Sigmoid colon (tissue), 6 donors: ENCODE measurements at regions not wholly inside any gene's neighbourhood (a gene's known extent, or its start where the extent isn't known, plus 50 kb on each side); places are given as distances from the start of the nearest gene placed in this dataset.

ENCODE experiments used
- DNase-seq: peaks from one replicate; pipeline ENCODE4 v3.0.0-alpha.2; 2019
- H3K27ac ChIP-seq, 4 donors: fragments of 200-600 bp; sonication (generic); one replicate each; pipeline ENCODE4 v1.5.1; 2016 to 2019; ENCODE audit warnings: mild to moderate bottlenecking in 1 of 4
- H3K27me3 ChIP-seq, 3 donors: fragments of 200-600 bp; sonication (generic); one replicate each; pipeline ENCODE4 v1.5.1; 2019; ENCODE audit warnings: mild to moderate bottlenecking in 1 of 3
- H3K36me3 ChIP-seq, 4 donors: fragments of 200-600 bp; sonication (generic); one replicate each; pipeline ENCODE4 v1.5.1; 2016 to 2019
- H3K4me1 ChIP-seq, 4 donors: fragments of 200-600 bp; sonication (generic); one replicate each; pipeline ENCODE4 v1.5.1; 2017 to 2019
- H3K4me3 ChIP-seq, 4 donors: fragments of 200-600 bp; sonication (generic); one replicate each; pipeline ENCODE4 v1.5.1; 2017 to 2019; ENCODE audit warnings: mild to moderate bottlenecking in 2 of 4, moderate library complexity in 1 of 4
- H3K9me3 ChIP-seq, 4 donors: fragments of 200-600 bp in 3 of 4; sonication (generic) in 3 of 4; one replicate each; pipeline versions ENCODE4 v1.5.1 to v1.6.1; 2013 to 2019
- CTCF ChIP-seq, 4 experiments: fragments of 450-650 bp in 3 of 4; fragments of 200-600 bp in 1 of 4; IDR thresholded peaks; one replicate each; pipeline ENCODE4 v1.5.1; 2016 to 2019; ENCODE audit warnings: antibody characterized with exemption in 4 of 4, mild to moderate bottlenecking in 3 of 4, moderate library complexity in 2 of 4
- EP300 ChIP-seq, 4 donors: sonication (generic); formaldehyde crosslinking; IDR thresholded peaks; one replicate each; pipeline ENCODE4 v1.6.1; 2017; ENCODE audit warnings: antibody characterized with exemption in 4 of 4
- POLR2A ChIP-seq, 2 donors: fragments of 450-650 bp; IDR thresholded peaks; one replicate each; pipeline ENCODE4 v1.6.1; 2016; ENCODE audit warnings: antibody characterized with exemption in 2 of 2, mild to moderate bottlenecking in 2 of 2, moderate library complexity in 2 of 2
- POLR2AphosphoS5 ChIP-seq, 4 donors: sonication (generic); formaldehyde crosslinking; IDR thresholded peaks; one replicate each; pipeline ENCODE4 v1.6.1; 2017; ENCODE audit warnings: antibody characterized with exemption in 4 of 4
- WGBS, 2 donors: extraction: QIAGEN DNeasy Blood & Tissue Kit; methylation state at CpG; one replicate each; pipeline ENCODE4 v1.1.7; 2013; 5-methylcytosine and 5-hydroxymethylcytosine counted together
- intact Hi-C: fragments of 100-400 bp; cut with DNase I; formaldehyde crosslinking; loops from one replicate; pipeline ENCODE4 v1.15.1; 2023
- donor health status: healthy with polysubstance abuse.
- donor health status: healthy.

GRCh38 chr12:115382681-115383080 lies 698.7 kb upstream of the TBX3 start:
- no peak for DNase-seq
- intact Hi-C loops, result no loop called here
- Histone ChIP-seq H3K36me3 (no peaks in the 10 kb centered on the region), H3K27me3 (no peaks in the 10 kb centered on the region), H3K4me1 (no peaks in the 10 kb centered on the region), H3K9me3 (no peaks in the 10 kb centered on the region), H3K4me3 (no peak overlapping the region), H3K27ac (no peak overlapping the region)
- TF ChIP-seq POLR2AphosphoS5 (IDR thresholded peaks at IDR 0.05) (no peak), POLR2A (IDR thresholded peaks at IDR 0.05) (no peak), CTCF (IDR thresholded peaks at IDR 0.05) (no peak), EP300 (IDR thresholded peaks at IDR 0.05) (no peak)
- 82 to 89% methylated on average over 5 of the region's 5 CpGs for WGBS, 2 donors

GRCh38 chr12:115380546-115381120 lies 696.7 kb upstream of the TBX3 start:
- Histone ChIP-seq H3K36me3 (no peaks in the 10 kb centered on the region), H3K27me3 (no peaks in the 10 kb centered on the region), H3K9me3 (no peaks in the 10 kb centered on the region), H3K4me1 (no peaks in the 10 kb centered on the region), H3K27ac (no peak overlapping the region), H3K4me3 (no peak overlapping the region)
- TF ChIP-seq CTCF (IDR thresholded peaks at IDR 0.05) (no peak), POLR2A (IDR thresholded peaks at IDR 0.05) (no peak), EP300 (IDR thresholded peaks at IDR 0.05) (no peak), POLR2AphosphoS5 (IDR thresholded peaks at IDR 0.05) (no peak)
- intact Hi-C loops, result no loop called here
- WGBS, 2 donors, result 55 to 85% methylated on average over 9 of the region's 9 CpGs
- no peak for DNase-seq

- Histone ChIP-seq H3K4me1 (no peaks in the 10 kb centered on the region), H3K27me3 (no peaks in the 10 kb centered on the region), H3K4me3 (no peak overlapping the region), H3K9me3 (no peaks in the 10 kb centered on the region), H3K36me3 (no peaks in the 10 kb centered on the region), H3K27ac (no peak overlapping the region)
- no peak for TF ChIP-seq EP300 (IDR thresholded peaks at IDR 0.05)
- no peak for DNase-seq
- intact Hi-C loops, result no loop called here
- 39 to 59% methylated on average over 2 of the region's 2 CpGs for WGBS, 2 donors
Measured at GRCh38 chr12:115378291-115378690, 694.3 kb upstream of the TBX3 start.

GRCh38 chr12:115377779-115378178 lies 693.8 kb upstream of the TBX3 start:
- TF ChIP-seq EP300 (IDR thresholded peaks at IDR 0.05) (no peak), POLR2AphosphoS5 (IDR thresholded peaks at IDR 0.05) (no peak), POLR2A (IDR thresholded peaks at IDR 0.05) (no peak), CTCF (IDR thresholded peaks at IDR 0.05) (no peak)
- Histone ChIP-seq H3K36me3 (no peaks in the 10 kb centered on the region), H3K27ac (no peak overlapping the region), H3K4me1 (no peaks in the 10 kb centered on the region), H3K27me3 (no peaks in the 10 kb centered on the region), H3K9me3 (no peaks in the 10 kb centered on the region), H3K4me3 (no peak overlapping the region)
- intact Hi-C loops, result no loop called here
- no peak for DNase-seq
- 17 to 68% methylated on average over 7 of the region's 7 CpGs for WGBS, 2 donors

GRCh38 chr12:115377230-115377629 lies 693.3 kb upstream of the TBX3 start:
- 38 to 72% methylated on average over 8 of the region's 8 CpGs for WGBS, 2 donors
- Histone ChIP-seq H3K27me3 (no peaks in the 10 kb centered on the region), H3K36me3 (no peaks in the 10 kb centered on the region), H3K9me3 (no peaks in the 10 kb centered on the region), H3K4me1 (no peaks in the 10 kb centered on the region), H3K27ac (no peak overlapping the region), H3K4me3 (no peak overlapping the region)
- intact Hi-C loops, result no loop called here
- no peak for DNase-seq
- no peak for TF ChIP-seq CTCF (IDR thresholded peaks at IDR 0.05)
- TF ChIP-seq POLR2AphosphoS5 (IDR thresholded peaks at IDR 0.05), result no peak
- TF ChIP-seq POLR2A (IDR thresholded peaks at IDR 0.05), result no peak
- no peak for TF ChIP-seq EP300 (IDR thresholded peaks at IDR 0.05)
